HEK293 (cell line): ENCODE measurements at regions not wholly inside any gene's neighbourhood (a gene's known extent, or its start where the extent isn't known, plus 50 kb on each side); places are given as distances from the start of the nearest gene placed in this dataset.
A peak's percentile ranks its signal among the peaks of the same experiment; 100 is the strongest.

Experiments used
- ATF2 ChIP-seq: fragments of 450-650 bp; formaldehyde crosslinking; IDR thresholded peaks from 2 replicates; pipeline ENCODE4 v1.5.1; 2016; ENCODE audit warnings: missing biosample characterization, missing genetic modification characterization, low read depth
- CTCF ChIP-seq: fragments of 450-650 bp; formaldehyde crosslinking; IDR thresholded peaks from 2 replicates; pipeline ENCODE4 v1.5.1; 2016; ENCODE audit warnings: missing biosample characterization, missing genetic modification characterization
- GLIS1 ChIP-seq: fragments of 450-650 bp; formaldehyde crosslinking; IDR thresholded peaks from 2 replicates; pipeline ENCODE4 v1.5.1; 2016; ENCODE audit warnings: missing biosample characterization, missing genetic modification characterization
- MYNN ChIP-seq: fragments of 450-650 bp; formaldehyde crosslinking; IDR thresholded peaks from 2 replicates; pipeline ENCODE4 v1.5.1; 2016; ENCODE audit warnings: missing biosample characterization, missing genetic modification characterization, borderline replicate concordance
- SALL2 ChIP-seq: fragments of 450-650 bp; formaldehyde crosslinking; IDR thresholded peaks from 2 replicates; pipeline ENCODE4 v1.5.0; 2017; ENCODE audit warnings: missing biosample characterization, mild to moderate bottlenecking, missing genetic modification characterization, borderline replicate concordance
- ZBTB21 ChIP-seq: fragments of 450-650 bp; formaldehyde crosslinking; IDR thresholded peaks from 2 replicates; pipeline ENCODE4 v1.5.1; 2017; ENCODE audit warnings: missing biosample characterization, missing genetic modification characterization
- ZBTB44 ChIP-seq: fragments of 450-650 bp; IDR thresholded peaks from 2 replicates; pipeline ENCODE4 v1.5.1; 2018; ENCODE audit warnings: missing biosample characterization, mild to moderate bottlenecking, missing genetic modification characterization
- ZNF274 ChIP-seq, 2 experiments: fragments of 200-500 bp in 1 of 2; fragments of 450-650 bp in 1 of 2; sonication (Bioruptor generic) in 1 of 2; formaldehyde crosslinking in 1 of 2; IDR thresholded peaks; 2 replicates each; pipeline versions ENCODE4 v1.5.1 to v1.6.1; 2014 to 2016; ENCODE audit warnings: borderline replicate concordance in 1 of 2, inconsistent platforms in 1 of 2, low read length in 1 of 2, missing biosample characterization in 1 of 2, missing genetic modification characterization in 1 of 2
- ZNF324 ChIP-seq: fragments of 450-650 bp; formaldehyde crosslinking; IDR thresholded peaks from 2 replicates; pipeline ENCODE4 v1.5.1; 2016; ENCODE audit warnings: missing biosample characterization, missing genetic modification characterization
- ZNF394 ChIP-seq: fragments of 450-650 bp; formaldehyde crosslinking; IDR thresholded peaks from 2 replicates; pipeline ENCODE4 v1.5.1; 2016; ENCODE audit warnings: missing biosample characterization, missing genetic modification characterization, mild to moderate bottlenecking, moderate library complexity, borderline replicate concordance
- ZNF558 ChIP-seq: fragments of 450-650 bp; formaldehyde crosslinking; IDR thresholded peaks from 2 replicates; pipeline ENCODE4 v1.5.1; 2016; ENCODE audit warnings: missing biosample characterization, missing genetic modification characterization
- ZNF645 ChIP-seq: fragments of 450-650 bp; formaldehyde crosslinking; IDR thresholded peaks from 2 replicates; pipeline ENCODE4; 2016; ENCODE audit warnings: missing biosample characterization, missing genetic modification characterization
- ZNF792 ChIP-seq: fragments of 450-650 bp; formaldehyde crosslinking; IDR thresholded peaks from 2 replicates; pipeline ENCODE4 v1.5.1; 2016; ENCODE audit warnings: missing biosample characterization, missing genetic modification characterization

- no peak for TF ChIP-seq ZBTB44
- TF ChIP-seq SALL2 (tag by site-specific recombination): no peak
- no peak for TF ChIP-seq MYNN (tag by site-specific recombination)
- TF ChIP-seq ZNF792 (tag by site-specific recombination): no peak
- TF ChIP-seq CTCF (tag by site-specific recombination): peak; percentile 83
- TF ChIP-seq GLIS1: no peak
- TF ChIP-seq ATF2: no peak
- no peak for TF ChIP-seq ZNF558 (tag by site-specific recombination)
- TF ChIP-seq ZNF274 (IDR thresholded peaks at IDR 0.05; ENCODE audit: low read length): no peak
- TF ChIP-seq ZNF274 (tag by site-specific recombination; IDR thresholded peaks at IDR 0.05; ENCODE audit: borderline replicate concordance): no peak
- no peak for TF ChIP-seq ZBTB21 (tag by site-specific recombination)
- TF ChIP-seq ZNF645 (tag by site-specific recombination): no peak
- TF ChIP-seq ZNF394: no peak
- no peak for TF ChIP-seq ZNF324 (tag by site-specific recombination)
These were observed 846.7 kb downstream of the TMEM121 start for GRCh38 chr14:106372870-106373652.
